GM10266 (cell line): ENCODE measurements at regions not wholly inside any gene's neighbourhood (a gene's known extent, or its start where the extent isn't known, plus 50 kb on each side); places are given as distances from the start of the nearest gene placed in this dataset.

Experiments
- DNase-seq: peaks from one replicate; pipeline ENCODE4 v3.0.0; 2012; ENCODE audit errors: extremely low spot score
- CTCF ChIP-seq: IDR thresholded peaks from 2 replicates; pipeline ENCODE4 v1.5.1; 2012; ENCODE audit warnings: mild to moderate bottlenecking, low read depth; ENCODE audit not compliant: control insufficient read depth, insufficient read depth; ENCODE audit errors: missing control alignments

DNA sequence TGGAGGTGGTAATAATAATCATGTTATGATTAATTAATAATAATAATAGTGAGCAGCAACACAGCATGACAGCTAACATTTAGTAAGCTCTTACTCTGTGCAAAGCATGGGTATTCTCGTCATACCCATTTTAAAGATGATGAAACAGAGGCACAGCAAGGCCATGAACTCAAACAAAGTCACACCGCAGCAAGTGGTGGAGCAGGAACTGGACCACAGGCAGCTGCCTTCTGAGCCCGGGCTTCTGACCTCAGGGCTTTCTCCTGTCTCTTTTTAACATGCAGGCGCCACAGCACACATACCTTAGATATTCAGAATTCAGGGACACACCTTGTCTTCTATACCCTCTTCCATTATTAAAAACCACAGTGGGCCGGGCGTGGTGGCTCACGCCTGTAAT lies 50.7 kb upstream of the SPATA12 start:
- DNase-seq: no peak
- TF ChIP-seq CTCF: no peak

DNA sequence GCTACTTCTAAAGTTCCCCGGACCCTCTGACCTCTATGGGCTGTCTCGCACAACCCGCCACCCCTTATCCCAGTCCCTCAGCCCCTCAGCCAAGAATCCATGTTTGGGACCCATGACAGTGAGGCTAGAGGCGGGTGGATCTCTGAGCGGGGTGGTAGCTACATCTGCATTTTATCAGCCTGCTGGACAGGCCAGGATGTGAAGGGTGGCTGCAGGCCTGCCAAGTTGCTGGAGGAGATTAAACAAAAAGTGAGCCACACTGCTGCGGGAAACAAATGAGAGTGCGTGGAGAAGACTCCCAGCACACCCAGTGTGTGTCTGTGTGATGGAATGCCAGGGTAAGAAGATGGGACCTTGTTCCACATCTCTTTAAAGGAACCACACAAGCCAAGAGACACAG lies 51.1 kb upstream of the SPATA12 start:
- TF ChIP-seq CTCF: no peak
- DNase-seq: no peak

DNA sequence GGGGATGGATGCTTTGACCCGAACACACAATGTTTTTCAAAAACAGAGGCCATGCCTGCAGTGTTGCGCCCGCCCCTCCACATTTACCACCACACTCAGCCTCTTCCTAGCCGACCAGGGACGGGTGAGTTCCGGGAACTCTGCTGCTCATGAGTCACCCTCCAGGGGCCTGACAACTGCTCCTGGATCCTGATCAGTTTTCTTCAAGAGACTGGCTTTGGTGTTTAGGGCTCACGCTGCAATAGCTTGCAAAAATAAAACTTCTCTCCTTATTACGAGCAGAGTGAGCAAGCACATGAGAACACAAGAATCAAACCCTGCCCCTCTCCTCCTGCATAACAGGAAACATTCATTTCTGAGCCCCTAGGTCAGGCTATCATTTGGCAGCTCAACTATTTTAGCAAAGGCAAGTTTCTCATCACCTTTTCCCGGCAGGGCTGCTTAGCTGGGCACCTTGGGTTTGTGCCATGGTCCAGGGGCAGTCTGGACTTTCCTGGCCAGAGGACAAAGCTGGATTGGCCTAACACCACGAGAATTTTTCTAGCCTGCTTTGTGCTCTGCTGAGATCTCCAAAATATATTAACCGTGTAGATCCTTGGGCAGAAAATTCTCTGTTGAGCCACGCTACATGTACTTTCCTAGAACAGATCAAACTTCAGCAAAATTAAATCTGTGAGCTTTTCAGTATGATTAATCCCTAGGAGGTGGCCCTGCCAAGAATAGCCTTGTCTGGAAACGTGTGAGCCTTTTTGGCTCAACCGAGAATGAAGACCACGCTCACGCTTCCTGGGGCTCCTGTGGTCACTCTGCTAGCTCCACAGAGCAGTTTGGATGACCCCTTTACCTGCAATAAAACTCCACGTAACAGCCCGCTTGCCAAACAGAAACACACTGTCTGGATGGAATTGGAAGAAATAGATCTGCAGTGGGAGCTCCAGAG lies 52.7 kb upstream of the SPATA12 start:
- no peak for TF ChIP-seq CTCF
- no peak for DNase-seq

GRCh38 chr3:57006949-57007419 lies 53.5 kb upstream of the SPATA12 start:
- TF ChIP-seq CTCF: peak; percentile 39

GRCh38 chr3:57006179-57006657 lies 54.2 kb upstream of the SPATA12 start:
- no peak for DNase-seq
- no peak for TF ChIP-seq CTCF

More at GRCh38 chr3:57006949-57007419, 53.5 kb upstream of the SPATA12 start:
- peak; percentile 38 for DNase-seq

GRCh38 chr3:57004229-57004628 lies 56.2 kb upstream of the SPATA12 start:
- TF ChIP-seq CTCF: no peak
- no peak for DNase-seq

- no peak for TF ChIP-seq CTCF
- DNase-seq: no peak
Observed at GRCh38 chr3:57003676-57004075, 56.8 kb upstream of the SPATA12 start.
